Transverse colon (tissue), 4 donors: ENCODE measurements at regions not wholly inside any gene's neighbourhood (a gene's known extent, or its start where the extent isn't known, plus 50 kb on each side); places are given as distances from the start of the nearest gene placed in this dataset.

Experiments used
- DNase-seq: peaks from one replicate; pipeline ENCODE4 v3.0.0-alpha.2; 2019
- H3K27ac ChIP-seq, 4 donors: fragments of 200-600 bp; sonication (generic); 2 replicates each; pipeline ENCODE4 v1.5.1; 2016 to 2018; ENCODE audit warnings: inconsistent platforms in 4 of 4
- H3K27me3 ChIP-seq: fragments of 200-600 bp; sonication (generic); 2 replicates; pipeline ENCODE4 v1.5.1; 2017; ENCODE audit warnings: inconsistent platforms
- H3K36me3 ChIP-seq, 4 donors: fragments of 200-600 bp; sonication (generic); 2 replicates each; pipeline ENCODE4 v1.5.1; 2017 to 2019; ENCODE audit warnings: inconsistent platforms in 4 of 4
- H3K4me1 ChIP-seq, 4 donors: fragments of 200-600 bp; sonication (generic); 2 replicates each; pipeline ENCODE4 v1.5.1; 2017 to 2020; ENCODE audit warnings: inconsistent platforms in 4 of 4
- H3K4me3 ChIP-seq, 4 donors: fragments of 200-600 bp; sonication (generic); 1 replicate in 1 of 4; 2 replicates in 3 of 4; pipeline versions ENCODE4 v1.5.1 to v1.6.1; 2017 to 2019; ENCODE audit warnings: inconsistent platforms in 4 of 4
- H3K9me3 ChIP-seq, 2 donors: fragments of 200-600 bp; sonication (generic); 2 replicates each; pipeline ENCODE4 v1.5.1; 2017 to 2019; ENCODE audit warnings: inconsistent platforms in 2 of 2
- EP300 ChIP-seq: sonication (generic); formaldehyde crosslinking; IDR thresholded peaks from one replicate; pipeline ENCODE4 v1.6.1; 2017; ENCODE audit warnings: antibody characterized with exemption, low read depth
- POLR2A ChIP-seq: fragments of 450-650 bp; IDR thresholded peaks from one replicate; pipeline ENCODE4 v1.6.1; 2016; ENCODE audit warnings: antibody characterized with exemption, mild to moderate bottlenecking, moderate library complexity
- POLR2AphosphoS5 ChIP-seq, 3 donors: sonication (generic); formaldehyde crosslinking; IDR thresholded peaks; one replicate each; pipeline ENCODE4 v1.6.1; 2016; ENCODE audit warnings: antibody characterized with exemption in 3 of 3
- WGBS, 2 donors: methylation state at CpG; one replicate each; pipeline ENCODE4 v1.1.5; 2018; ENCODE audit warnings: low coverage in 1 of 2; 5-methylcytosine and 5-hydroxymethylcytosine counted together
- in situ Hi-C, 4 donors: fragments of 200-750 bp; cut with MboI; loops; one replicate each; pipeline versions ENCODE4 v1.15.0 to v1.15.1; 2017; ENCODE audit warnings: low sequenced_read_pairs in 3 of 4, low pct_ligation_motif_present in 1 of 4, low pct_unique_long_range_greater_than_20kb in 1 of 4
- intact Hi-C: fragments of 100-400 bp; cut with DNase I; formaldehyde crosslinking; loops from one replicate; pipeline ENCODE4 v1.15.1; 2023; ENCODE audit warnings: low total_unique reads
- TF ChIP-seq, protein P1 (sequence below), 5 experiments: fragments of 200-600 bp in 3 of 5; fragments of 450-650 bp in 2 of 5; sonication (generic) in 3 of 5; IDR thresholded peaks; 1 replicate in 2 of 5; 2 replicates in 3 of 5; pipeline ENCODE4 v1.5.1; 2016 to 2017; ENCODE audit warnings: antibody characterized with exemption in 5 of 5, inconsistent platforms in 3 of 5, mild to moderate bottlenecking in 2 of 5, moderate library complexity in 1 of 5

DNA sequence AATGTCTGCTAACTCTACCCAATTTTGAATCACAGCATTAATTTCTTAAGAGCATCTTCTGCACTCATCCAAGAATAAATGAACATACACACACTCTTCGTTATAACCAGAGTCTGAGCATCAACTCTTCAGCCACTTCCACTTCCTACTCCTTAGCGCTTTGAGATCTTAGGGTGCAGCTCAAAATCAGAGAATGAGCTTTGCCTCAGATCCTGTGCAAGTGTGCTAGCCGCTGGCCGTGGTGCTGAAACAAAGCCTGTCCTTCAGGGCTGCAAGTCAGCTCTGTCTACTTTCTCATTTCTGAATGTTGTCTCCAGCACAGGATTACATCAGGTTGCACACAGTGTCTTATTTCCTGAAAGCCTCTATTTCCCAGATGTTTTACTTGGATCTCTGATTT lies 165.4 kb downstream of the AIPL1 start:
- H3K4me3 ChIP-seq: no peak overlapping the region
- H3K27me3 ChIP-seq: no peaks in the 10 kb centered on the region
- intact Hi-C loops (no loop called here), in situ Hi-C loops (no loop called here)
- WGBS, 2 donors: 10 to 15% methylated on average over 4 of the region's 4 CpGs
- TF ChIP-seq POLR2AphosphoS5 (IDR thresholded peaks at IDR 0.05) (no peak), POLR2A (no peak), EP300 (no peak)
- TF ChIP-seq, protein P1, sequence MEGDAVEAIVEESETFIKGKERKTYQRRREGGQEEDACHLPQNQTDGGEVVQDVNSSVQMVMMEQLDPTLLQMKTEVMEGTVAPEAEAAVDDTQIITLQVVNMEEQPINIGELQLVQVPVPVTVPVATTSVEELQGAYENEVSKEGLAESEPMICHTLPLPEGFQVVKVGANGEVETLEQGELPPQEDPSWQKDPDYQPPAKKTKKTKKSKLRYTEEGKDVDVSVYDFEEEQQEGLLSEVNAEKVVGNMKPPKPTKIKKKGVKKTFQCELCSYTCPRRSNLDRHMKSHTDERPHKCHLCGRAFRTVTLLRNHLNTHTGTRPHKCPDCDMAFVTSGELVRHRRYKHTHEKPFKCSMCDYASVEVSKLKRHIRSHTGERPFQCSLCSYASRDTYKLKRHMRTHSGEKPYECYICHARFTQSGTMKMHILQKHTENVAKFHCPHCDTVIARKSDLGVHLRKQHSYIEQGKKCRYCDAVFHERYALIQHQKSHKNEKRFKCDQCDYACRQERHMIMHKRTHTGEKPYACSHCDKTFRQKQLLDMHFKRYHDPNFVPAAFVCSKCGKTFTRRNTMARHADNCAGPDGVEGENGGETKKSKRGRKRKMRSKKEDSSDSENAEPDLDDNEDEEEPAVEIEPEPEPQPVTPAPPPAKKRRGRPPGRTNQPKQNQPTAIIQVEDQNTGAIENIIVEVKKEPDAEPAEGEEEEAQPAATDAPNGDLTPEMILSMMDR (IDR thresholded peaks at IDR 0.05): no peak
- H3K4me1 ChIP-seq: no peaks in the 10 kb centered on the region
- no peaks in the 10 kb centered on the region for H3K9me3 ChIP-seq
- H3K27ac ChIP-seq: no peak overlapping the region
- no peaks in the 10 kb centered on the region for H3K36me3 ChIP-seq
- DNase-seq: peak; percentile 10

DNA sequence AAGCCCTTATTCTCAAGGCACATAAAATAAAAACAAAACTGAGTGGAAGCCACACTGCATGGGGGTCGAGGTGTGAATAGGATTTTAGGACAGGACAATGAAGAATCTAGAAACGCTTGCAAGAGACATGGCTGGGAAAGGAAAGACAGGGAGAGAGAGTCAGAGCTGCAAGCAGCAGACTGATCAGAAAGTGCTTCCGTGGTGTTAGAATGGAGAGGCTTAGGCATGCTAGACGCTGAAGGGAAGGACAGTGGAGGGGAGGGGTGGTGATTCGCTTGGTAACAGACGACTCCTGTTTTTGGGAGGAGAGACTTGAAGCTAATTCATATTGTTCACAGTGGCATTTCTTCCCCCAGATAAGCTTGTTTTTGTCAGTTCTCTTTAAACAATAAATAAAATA lies 173.5 kb downstream of the AIPL1 start:
- in situ Hi-C loops: no loop called here
- no peaks in the 10 kb centered on the region for H3K4me1 ChIP-seq

DNA sequence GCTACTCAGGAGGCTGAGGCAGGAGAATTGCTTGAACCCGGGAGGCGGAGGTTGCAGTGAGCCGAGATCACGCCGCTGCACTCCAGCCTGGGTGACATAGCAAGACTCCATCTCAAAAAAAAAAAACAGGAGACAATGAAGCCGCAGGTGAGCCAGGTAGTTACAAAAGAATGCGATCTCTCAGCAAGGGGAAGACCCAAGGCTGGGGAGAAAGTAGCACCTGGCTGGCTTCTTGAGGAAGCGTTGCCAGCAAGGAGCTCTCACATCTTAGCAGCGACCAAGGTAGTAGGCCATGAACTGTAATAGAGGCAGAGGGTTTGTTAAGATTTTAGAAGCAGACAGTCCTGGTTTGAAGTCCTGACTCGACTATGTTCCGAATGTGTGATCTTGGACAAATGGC lies 175.0 kb downstream of the AIPL1 start:
- no peaks in the 10 kb centered on the region for H3K36me3 ChIP-seq
- no peaks in the 10 kb centered on the region for H3K4me1 ChIP-seq
- H3K4me3 ChIP-seq: no peak overlapping the region
- in situ Hi-C loops (no loop called here), intact Hi-C loops (no loop called here)
- no peak overlapping the region for H3K27ac ChIP-seq
- H3K9me3 ChIP-seq: no peaks in the 10 kb centered on the region
- 78 to 91% methylated on average over 11 of the region's 11 CpGs for WGBS, 2 donors
- no peaks in the 10 kb centered on the region for H3K27me3 ChIP-seq
- DNase-seq: no peak
- TF ChIP-seq POLR2AphosphoS5 (IDR thresholded peaks at IDR 0.05): no peak
- no peak for TF ChIP-seq POLR2A
- TF ChIP-seq, protein P1 (IDR thresholded peaks at IDR 0.05): no peak
- no peak for TF ChIP-seq EP300

More for the DNA sequence above, 173.5 kb downstream of the AIPL1 start:
- Histone ChIP-seq H3K36me3 (no peaks in the 10 kb centered on the region), H3K27ac (no peak overlapping the region), H3K4me3 (no peak overlapping the region), H3K9me3 (no peaks in the 10 kb centered on the region), H3K27me3 (no peaks in the 10 kb centered on the region)
- intact Hi-C loops: no loop called here
- 31 to 54% methylated on average over 2 to 6 of the region's 6 CpGs for whole genome bisulfite sequencing, 2 donors
- TF ChIP-seq POLR2A (no peak), POLR2AphosphoS5 (IDR thresholded peaks at IDR 0.05) (no peak), EP300 (no peak)
- TF ChIP-seq, protein P1 (IDR thresholded peaks at IDR 0.05): no peak
- DNase-seq: no peak

DNA sequence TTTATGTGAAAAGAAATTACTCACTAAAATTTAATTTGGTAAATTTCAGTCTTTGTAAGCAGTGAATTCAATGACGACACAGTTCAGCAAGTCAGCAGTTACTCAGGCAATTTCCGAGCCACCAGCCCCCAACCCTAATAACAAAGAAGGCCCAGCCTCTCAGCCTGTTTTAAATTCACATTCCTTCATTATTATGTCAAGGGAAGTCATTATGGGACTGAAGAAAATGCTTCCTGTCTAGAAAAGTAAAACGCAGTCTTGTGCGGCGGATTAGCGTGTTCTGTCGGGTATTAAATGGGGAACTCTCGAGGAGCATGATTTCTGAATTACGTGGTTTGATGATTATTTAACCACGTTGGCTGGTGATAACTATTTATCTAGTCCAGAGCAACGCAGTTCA lies 177.6 kb downstream of the AIPL1 start:
- intact Hi-C loops: no loop called here
- no peak for TF ChIP-seq EP300
- no peak for TF ChIP-seq POLR2AphosphoS5 (IDR thresholded peaks at IDR 0.05)
- no peaks in the 10 kb centered on the region for H3K36me3 ChIP-seq
- H3K4me1 ChIP-seq: no peaks in the 10 kb centered on the region
- no peak overlapping the region for H3K4me3 ChIP-seq
- in situ Hi-C loops: no loop called here
- H3K27ac ChIP-seq: no peak overlapping the region
- no peak for DNase-seq
- no peaks in the 10 kb centered on the region for H3K27me3 ChIP-seq
- WGBS, 2 donors: 44 to 52% methylated on average over 9 to 11 of the region's 11 CpGs
- H3K9me3 ChIP-seq: no peaks in the 10 kb centered on the region

DNA sequence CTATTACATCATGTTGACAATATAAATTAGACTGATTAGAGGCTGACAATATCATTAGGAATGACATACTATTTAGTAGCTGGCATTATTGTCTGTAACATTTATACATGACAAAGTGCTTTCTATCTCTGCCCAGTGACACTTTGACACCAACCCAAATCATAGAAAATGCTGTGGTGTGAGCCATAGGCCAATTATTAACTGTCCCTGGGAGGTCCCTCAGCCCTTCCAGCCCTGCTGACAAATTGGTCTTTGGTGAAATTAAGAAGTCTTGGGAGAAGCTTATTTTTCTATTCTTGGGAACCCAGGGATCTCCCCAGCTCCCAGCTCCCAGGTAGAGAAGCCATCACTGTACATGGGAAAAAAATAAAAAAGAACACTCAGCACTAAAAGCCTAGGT lies 179.6 kb downstream of the AIPL1 start:
- intact Hi-C loops: no loop called here
- no peak for TF ChIP-seq POLR2A
- TF ChIP-seq, protein P1 (IDR thresholded peaks at IDR 0.05): no peak
- no peak for TF ChIP-seq POLR2AphosphoS5 (IDR thresholded peaks at IDR 0.05)
- TF ChIP-seq EP300: no peak

More for the DNA sequence above, 179.6 kb downstream of the AIPL1 start:
- Histone ChIP-seq H3K4me1 (no peaks in the 10 kb centered on the region), H3K9me3 (no peaks in the 10 kb centered on the region), H3K27me3 (no peaks in the 10 kb centered on the region), H3K36me3 (no peaks in the 10 kb centered on the region), H3K27ac (no peak overlapping the region), H3K4me3 (no peak overlapping the region)
- no peak for DNase-seq
- in situ Hi-C loops: no loop called here
